Esophagus mucosa (tissue), 1 donor: ENCODE measurements at regions not wholly inside any gene's neighbourhood (a gene's known extent, or its start where the extent isn't known, plus 50 kb on each side); places are given as distances from the start of the nearest gene placed in this dataset.
"Not testable (repeated sequence)": the region's sequence is repeated elsewhere in the genome, so short reads cannot be mapped to it uniquely, and the experiment has no call there.

Experiments
- ATAC-seq: fragments of 200-7000 bp; cut with Tn5 transposase; one replicate; pipeline ENCODE4 v1.9.1; 2020
- donor health status: DM: yes; HTN: yes; CAD: no.

DNA sequence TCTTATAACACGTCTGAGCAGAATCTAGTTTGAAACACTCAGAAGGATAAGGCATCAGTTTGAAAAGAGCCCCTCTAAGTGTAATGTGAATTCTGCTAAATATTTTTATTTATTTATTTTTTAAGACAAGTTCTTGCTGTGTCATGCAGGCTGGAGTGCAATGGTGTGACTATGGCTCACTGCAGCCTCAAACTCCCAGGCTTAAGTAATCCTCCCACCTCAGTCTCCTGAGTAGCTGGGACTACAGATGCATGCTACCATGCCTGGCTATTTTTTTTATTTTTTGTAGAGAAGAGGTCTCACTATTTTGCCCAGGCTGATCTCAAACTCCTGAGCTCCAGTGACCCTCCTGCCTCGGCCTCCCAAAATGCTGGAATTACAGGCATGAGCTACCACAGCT is 225.9 kb upstream of the SEL1L start:
- ATAC-seq = no peak

DNA sequence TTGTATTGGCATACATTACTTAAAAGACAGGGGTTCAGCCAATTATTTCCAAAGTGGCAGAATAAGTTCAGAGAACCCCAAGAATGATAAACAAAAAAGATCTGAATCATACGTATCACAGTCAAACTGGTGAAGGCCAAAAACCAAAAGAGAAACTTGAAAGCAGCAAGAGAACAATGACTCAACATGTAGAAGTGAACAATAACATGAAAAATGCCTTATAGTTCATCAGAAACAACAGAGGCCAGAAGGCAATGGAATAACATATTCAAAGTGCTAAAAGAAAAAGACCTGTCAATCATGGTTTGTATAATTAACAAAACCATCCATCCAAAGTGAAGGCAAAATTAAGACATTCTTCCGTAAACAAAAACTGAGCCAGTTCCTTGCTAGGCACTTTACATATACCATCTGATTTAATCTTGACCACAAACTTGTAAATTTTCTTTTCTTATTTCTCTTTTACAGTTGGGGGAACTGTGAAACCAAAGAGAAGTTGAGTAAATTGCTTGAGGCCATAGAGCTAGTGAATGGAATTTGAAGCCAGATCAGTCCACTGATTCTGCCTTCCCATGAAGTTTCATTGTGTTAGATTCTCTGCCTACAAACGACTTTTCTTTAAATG is 232.1 kb upstream of the SEL1L start:
- no peak for ATAC-seq

DNA sequence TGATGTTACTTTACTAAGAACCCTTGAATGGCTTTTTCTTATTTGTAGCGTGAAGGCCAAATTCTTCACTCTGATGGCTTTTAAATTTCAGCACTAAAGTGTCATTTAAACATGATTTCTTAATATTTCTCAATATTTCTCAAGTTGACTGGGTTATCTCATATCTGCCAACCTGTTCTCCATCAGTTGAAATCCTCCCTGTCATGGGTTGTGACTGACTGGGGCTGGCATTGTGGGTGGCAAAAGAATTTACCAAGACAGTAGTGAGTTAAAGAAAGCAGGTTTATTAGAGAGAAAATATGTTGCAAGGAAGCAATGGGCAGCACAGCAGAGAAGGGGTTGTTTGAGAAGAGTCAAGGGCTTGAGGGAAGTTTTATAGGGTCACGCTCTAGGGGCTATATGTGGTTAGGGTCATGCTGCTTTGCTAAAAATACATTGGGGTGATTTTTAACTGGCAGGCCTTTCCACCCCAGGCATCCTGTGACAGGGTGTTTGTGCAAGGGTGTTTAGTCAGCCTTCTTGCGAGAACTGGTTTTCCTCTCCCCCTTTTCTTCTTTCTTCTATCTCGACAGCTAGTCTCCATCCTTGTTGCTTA is 232.8 kb upstream of the SEL1L start:
- no peak for ATAC-seq

GRCh38 chr14:81767266-81767995 is 233.8 kb upstream of the SEL1L start:
- ATAC-seq = no peak

- no peak for ATAC-seq
Observed at GRCh38 chr14:81771651-81772275, 238.1 kb upstream of the SEL1L start.

DNA sequence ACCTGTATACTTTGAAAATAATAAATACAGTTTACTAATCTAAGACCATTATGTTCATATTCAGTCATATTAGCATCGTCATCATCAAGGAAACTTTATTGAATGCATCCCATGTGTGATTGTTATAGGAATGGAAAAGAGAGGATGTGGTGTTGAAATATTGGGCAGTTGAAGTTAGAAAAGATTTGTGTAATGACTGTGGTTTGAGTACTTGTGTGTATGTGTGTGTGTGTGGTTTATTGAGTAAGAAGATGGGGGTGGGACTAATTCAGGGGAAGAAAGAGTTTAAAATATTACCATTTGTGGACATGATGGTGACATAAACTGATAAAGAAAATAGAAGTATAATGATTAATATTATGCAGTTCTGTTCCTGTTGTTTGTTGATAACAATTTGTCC is 238.7 kb upstream of the SEL1L start:
- ATAC-seq = no peak

GRCh38 chr14:81776531-81776930 is 242.9 kb upstream of the SEL1L start:
- ATAC-seq = no peak

DNA sequence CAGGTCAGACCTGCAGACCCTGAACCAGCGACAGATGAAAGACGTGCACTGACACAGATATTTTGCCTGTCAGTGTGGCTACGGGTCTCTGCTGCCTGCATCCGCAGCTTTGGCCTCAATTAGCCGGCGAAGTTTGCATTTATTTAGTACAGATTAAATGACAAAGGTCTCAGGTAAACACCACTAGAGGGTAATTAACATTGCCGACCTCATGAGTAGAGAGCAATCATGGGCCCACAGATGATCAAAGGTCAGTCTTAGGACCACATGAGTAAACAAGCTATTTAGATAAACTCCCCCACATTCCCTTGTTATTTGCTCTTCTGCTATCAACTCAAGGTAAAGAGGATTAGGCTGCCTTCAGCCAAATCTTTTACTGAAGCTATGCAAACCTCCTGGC is 248.1 kb upstream of the SEL1L start:
- not testable (repeated sequence) for ATAC-seq

DNA sequence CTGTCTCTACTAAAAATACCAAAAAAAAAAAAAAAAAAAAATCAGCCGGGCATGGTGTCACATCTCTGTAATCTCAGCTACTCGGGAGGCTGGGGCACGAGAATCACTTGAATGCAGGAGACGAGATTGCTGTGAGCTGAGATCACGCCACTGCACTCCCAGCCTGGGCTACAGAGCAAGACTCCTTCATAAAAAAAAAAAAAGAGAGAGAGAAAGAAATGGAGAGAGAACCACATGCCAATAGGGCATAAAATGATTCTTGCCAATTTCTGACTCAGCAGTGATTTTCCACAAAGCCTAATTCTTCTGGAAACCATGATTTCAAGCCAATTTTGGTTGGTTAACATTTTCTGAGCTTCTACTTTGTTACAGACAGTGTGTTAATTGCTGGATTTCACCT is 250.4 kb upstream of the SEL1L start:
- ATAC-seq = no peak

DNA sequence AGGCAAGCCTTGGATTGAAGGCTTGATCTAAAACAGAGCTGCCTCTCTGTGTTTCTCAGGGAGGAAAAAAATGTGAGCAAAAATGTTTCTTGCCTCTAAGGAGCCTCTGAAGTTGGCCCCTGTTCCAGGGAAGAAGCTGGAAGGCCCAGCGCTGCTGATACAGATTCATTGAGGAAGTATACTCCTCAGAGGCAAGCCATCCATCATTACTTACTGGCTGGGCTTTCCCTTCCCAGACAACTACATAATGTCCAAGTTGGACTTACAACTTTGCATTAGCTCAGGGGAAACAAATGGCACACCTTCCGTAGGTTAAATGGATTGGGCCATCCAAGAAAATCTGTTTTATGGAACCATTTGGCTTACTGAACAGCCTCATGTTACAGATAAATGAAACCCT is 263.7 kb upstream of the SEL1L start:
- ATAC-seq = no peak

DNA sequence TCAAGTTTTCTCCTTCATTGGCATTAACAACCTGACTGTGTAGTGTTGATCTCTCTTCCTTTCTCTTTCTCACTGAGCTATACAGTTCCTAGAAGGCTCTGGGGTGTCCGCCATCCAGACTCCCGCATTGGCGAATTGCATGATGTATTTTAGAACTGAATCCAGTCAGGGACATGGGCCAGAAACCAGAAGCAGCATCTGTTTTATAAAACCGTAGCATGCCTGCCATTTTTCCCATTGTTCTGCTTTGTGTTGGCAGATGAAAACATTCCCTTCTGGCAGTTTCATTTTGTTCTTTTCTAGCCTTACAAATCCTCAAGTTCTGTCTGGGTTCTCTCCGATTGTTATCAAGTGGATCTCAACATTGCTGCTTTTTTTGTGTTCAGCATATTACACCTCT is 268.3 kb upstream of the SEL1L start:
- no peak for ATAC-seq

DNA sequence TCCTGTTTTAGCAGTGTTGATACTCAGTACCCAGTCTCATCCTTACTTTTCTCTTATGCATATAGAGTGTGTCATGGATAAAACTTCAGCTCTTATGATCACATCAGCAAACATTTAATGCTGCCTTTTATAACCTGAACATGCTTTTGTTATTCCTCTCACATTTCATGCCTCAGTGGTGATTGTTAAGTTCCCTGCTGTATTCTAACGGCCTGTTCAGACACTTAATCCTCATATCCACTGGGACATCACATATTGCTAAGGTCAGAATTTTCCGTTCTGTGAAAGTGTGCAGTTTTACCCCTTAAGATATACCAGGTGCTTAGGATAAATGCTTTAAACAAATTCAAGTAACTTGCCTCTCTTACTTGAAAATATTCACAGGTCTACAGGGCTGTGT is 268.7 kb upstream of the SEL1L start:
- no peak for ATAC-seq

DNA sequence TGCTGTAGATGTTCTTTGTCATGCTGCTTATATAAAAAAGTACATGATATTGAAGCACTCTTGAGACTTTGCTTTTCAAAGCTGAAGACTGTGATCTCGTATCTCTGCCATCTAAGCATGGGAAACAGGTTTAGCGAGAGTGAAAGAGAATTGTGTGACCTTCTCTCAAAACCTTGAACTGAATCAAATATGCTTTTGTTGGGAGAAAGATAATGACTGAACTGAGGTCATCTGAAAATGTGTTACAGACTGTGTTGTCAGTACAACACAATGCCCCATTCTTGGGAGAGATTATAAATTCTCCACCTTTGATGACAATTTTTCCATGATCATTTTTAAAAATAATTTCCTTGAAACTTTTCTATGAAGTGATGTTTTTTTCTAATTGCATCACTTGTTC is 272.1 kb upstream of the SEL1L start:
- ATAC-seq = no peak

GRCh38 chr14:81811705-81812269 is 278.1 kb upstream of the SEL1L start:
- ATAC-seq = no peak

DNA sequence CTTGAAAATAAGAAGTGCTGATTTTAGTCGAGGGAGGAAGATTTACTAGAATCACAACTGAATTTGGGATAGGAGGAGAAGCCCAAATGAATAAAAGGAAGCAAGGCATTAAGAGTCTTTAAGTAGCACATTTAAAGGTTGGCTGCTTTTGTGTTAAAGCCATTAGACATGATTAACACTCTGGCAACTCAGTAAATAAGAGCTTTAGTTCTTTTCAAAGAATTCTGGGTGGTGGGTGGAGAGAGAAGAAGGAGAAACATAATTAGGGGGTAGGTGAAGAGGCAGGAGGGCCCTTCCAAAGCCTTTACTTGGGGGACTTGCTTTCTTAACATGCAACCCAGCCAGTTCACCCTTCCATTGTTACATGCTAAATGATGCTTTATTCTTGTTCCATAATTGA is 284.6 kb upstream of the SEL1L start:
- no peak for ATAC-seq

GRCh38 chr14:81819344-81819743 is 285.7 kb upstream of the SEL1L start:
- ATAC-seq = no peak

DNA sequence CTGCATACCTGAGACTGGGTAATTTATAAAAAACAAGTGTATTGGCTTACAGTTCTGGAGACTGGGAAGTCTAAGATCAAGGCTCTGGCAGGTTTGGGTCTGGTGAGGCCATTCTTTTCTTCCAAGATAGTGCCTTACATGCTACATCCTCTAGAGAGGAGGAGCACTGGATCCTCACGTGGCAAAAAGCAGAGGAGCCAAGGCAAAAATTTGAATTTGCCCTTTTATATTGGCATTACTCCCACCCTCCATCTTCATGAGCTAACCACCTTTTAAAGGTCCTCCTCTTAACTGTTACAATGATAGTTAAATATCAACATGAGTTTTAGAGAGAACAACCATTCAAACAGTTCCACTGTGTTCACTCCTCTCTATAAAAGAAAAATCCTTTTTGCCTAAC is 286.3 kb upstream of the SEL1L start:
- ATAC-seq = no peak

DNA sequence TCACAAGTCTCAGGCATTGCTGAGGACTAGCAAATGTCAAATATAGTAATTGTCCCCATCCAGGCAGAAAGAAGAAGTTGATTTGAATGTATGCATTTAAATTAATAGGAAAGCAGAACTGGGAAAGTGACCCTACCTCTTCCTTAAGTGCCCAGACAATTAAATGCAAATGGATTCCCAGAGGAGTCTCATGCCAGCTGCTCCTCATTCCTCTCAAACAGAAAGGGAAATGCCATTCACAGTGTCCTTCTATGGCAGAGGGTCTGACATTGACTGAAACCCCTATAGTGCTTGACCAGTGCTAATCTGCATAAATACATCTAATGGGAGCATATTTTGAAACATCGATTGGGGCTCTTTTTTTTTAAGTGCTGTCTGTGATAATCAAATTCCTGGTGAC is 292.4 kb upstream of the SEL1L start:
- no peak for ATAC-seq

DNA sequence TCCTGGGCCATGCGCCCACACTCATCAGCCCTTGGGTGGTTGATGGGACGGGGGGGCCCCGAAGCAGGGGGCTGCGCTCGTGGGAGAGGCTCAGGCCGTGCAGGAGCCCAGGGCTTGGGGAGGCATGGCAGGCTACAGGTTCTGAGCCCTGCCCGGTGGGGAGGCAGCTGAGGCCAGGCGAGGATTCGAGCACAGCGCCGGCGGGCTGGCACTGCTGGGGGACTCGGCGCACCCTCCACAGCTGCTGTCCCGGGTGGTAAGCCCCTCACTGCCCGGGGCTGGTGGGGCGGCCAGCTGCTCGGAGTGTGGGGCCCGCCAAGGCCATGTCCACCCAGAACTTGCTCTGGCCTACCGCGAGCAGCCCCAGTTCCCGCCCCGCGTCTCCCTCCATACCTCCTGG is 295.8 kb upstream of the SEL1L start:
- no peak for ATAC-seq

GRCh38 chr14:81831128-81831820 is 297.6 kb upstream of the SEL1L start:
- peak; percentile 23 for ATAC-seq

DNA sequence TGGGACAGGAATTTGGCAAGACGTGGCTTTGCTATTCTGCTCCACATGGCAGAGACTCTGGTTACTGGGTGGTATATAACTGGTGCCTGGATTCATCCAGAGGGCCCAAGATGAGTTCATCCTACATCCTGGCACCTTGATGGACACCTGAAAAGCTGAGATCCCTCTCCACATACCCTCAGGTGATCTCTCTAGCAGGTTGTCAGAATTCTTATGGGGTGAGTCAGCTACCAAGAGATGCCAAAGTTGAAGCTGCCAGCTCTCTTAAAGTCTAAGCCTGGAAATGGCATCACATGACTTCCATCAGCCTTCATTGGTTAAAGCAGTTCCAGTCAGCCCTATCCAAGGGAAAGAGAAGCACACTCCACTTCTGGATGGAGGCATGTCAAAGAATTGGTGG is 300.7 kb upstream of the SEL1L start:
- no peak for ATAC-seq

- no peak for ATAC-seq
Observed at GRCh38 chr14:81837304-81837703, 303.7 kb upstream of the SEL1L start.

DNA sequence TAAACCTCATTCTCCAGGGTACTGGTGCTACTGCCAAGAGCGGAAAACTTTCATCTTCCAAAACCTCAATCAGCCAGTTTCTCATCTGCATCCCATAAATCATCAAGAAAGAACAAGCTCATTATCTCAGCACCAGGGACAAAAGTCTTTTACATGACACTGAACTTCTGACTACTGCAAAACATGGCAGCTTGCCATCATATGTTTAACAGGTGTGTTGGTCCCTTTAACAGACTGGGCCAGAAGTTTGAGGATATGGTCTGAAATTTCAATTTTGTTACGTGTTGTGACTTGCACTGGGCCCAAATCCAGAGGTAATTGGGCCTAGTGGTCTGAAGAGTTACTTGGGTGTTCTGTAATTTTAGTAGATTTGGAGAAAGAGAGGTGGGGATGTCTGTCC is 305.4 kb upstream of the SEL1L start:
- no peak for ATAC-seq
